Colonic mucosa (tissue), 4 donors: ENCODE measurements at regions not wholly inside any gene's neighbourhood (a gene's known extent, or its start where the extent isn't known, plus 50 kb on each side); places are given as distances from the start of the nearest gene placed in this dataset.

Experiments used
- DNase-seq: peaks from one replicate; pipeline ENCODE4 v3.0.0-alpha.2; 2020
- H3K27ac ChIP-seq: fragments of 200-600 bp; one replicate; pipeline ENCODE4 v1.8.0; 2021
- H3K27me3 ChIP-seq: fragments of 200-600 bp; one replicate; pipeline ENCODE4 v1.8.0; 2021
- H3K36me3 ChIP-seq: fragments of 200-600 bp; one replicate; pipeline ENCODE4 v1.8.0; 2021
- H3K4me1 ChIP-seq: fragments of 200-600 bp; one replicate; pipeline ENCODE4 v1.8.0; 2021; ENCODE audit warnings: mild to moderate bottlenecking
- H3K4me3 ChIP-seq: fragments of 200-600 bp; one replicate; pipeline ENCODE4 v1.8.0; 2021
- H3K9ac ChIP-seq, 2 donors: one replicate each; pipeline ENCODE4 v1.7.0; 2013; ENCODE audit warnings: control low read depth in 2 of 2, low read depth in 2 of 2, low read length in 2 of 2
- H3K9me3 ChIP-seq: fragments of 200-600 bp; one replicate; pipeline ENCODE4 v1.8.0; 2021
- CTCF ChIP-seq: fragments of 200-600 bp; IDR thresholded peaks from one replicate; pipeline ENCODE4 v1.8.0; 2022; ENCODE audit warnings: antibody characterized with exemption, mild to moderate bottlenecking
- intact Hi-C: fragments of 100-400 bp; cut with DNase I; formaldehyde crosslinking; loops from one replicate; pipeline ENCODE4 v1.14.1; 2022
- donor health status: healthy.
- donor health status: DM: no; HTN: no; CAD: no.
- donor health status: DM: no; HTN: no; CAD: no.

- no peak overlapping the region for H3K9ac ChIP-seq
- H3K4me3 ChIP-seq, result no peak overlapping the region
- H3K27ac ChIP-seq, result no peak overlapping the region
- H3K4me1 ChIP-seq, result no peaks in the 10 kb centered on the region
- no peaks in the 10 kb centered on the region for H3K36me3 ChIP-seq
- no peaks in the 10 kb centered on the region for H3K27me3 ChIP-seq
- intact Hi-C loops, result no loop called here
- no peaks in the 10 kb centered on the region for H3K9me3 ChIP-seq
- DNase-seq, result no peak
- no peak for TF ChIP-seq CTCF
Observed at GRCh38 chr5:42268630-42269029, 154.6 kb upstream of the GHR start.

DNA sequence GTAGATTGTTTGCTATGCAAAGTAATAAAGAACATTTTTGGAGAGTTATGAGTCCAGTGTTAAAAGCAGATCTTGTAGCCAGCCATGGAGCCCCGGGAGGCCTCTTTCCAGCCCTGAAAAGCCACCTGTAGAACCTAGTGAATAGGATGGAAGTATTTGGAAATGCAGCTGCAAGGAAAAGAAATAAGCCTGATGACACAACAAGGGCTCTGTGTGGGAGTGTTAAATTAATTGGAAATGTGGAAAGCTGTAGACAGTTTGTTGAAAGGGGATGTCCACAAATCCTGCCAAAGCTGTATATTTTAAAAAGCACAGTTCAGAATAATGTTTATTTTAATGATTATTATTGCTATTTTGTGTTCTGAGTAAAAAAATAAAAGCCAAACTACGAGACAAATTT lies 152.5 kb upstream of the GHR start:
- no peaks in the 10 kb centered on the region for H3K27me3 ChIP-seq
- no peak overlapping the region for H3K27ac ChIP-seq
- no peak for TF ChIP-seq CTCF
- no peak overlapping the region for H3K9ac ChIP-seq
- no peaks in the 10 kb centered on the region for H3K36me3 ChIP-seq
- no peaks in the 10 kb centered on the region for H3K4me1 ChIP-seq
- no peak overlapping the region for H3K4me3 ChIP-seq
- no peak for DNase-seq
- intact Hi-C loops, result no loop called here
- H3K9me3 ChIP-seq, result no peaks in the 10 kb centered on the region

GRCh38 chr5:42274913-42275312 lies 148.3 kb upstream of the GHR start:
- Histone ChIP-seq H3K36me3 (no peaks in the 10 kb centered on the region), H3K9me3 (no peaks in the 10 kb centered on the region), H3K27ac (no peak overlapping the region), H3K27me3 (no peaks in the 10 kb centered on the region), H3K4me1 (no peaks in the 10 kb centered on the region), H3K4me3 (no peak overlapping the region), H3K9ac (no peak overlapping the region)
- DNase-seq, result no peak
- intact Hi-C loops, result no loop called here
- TF ChIP-seq CTCF, result no peak

GRCh38 chr5:42277293-42277692 lies 145.9 kb upstream of the GHR start:
- Histone ChIP-seq H3K36me3 (no peaks in the 10 kb centered on the region), H3K9me3 (no peaks in the 10 kb centered on the region), H3K27me3 (no peaks in the 10 kb centered on the region), H3K4me1 (no peaks in the 10 kb centered on the region), H3K9ac (no peak overlapping the region), H3K4me3 (no peak overlapping the region), H3K27ac (no peak overlapping the region)
- intact Hi-C loops, result no loop called here
- no peak for TF ChIP-seq CTCF
- no peak for DNase-seq

- H3K9me3 ChIP-seq, result no peaks in the 10 kb centered on the region
- TF ChIP-seq CTCF, result no peak
- intact Hi-C loops, result no loop called here
Observed at GRCh38 chr5:42284584-42284983, 138.7 kb upstream of the GHR start.

GRCh38 chr5:42285230-42285629 lies 138.0 kb upstream of the GHR start:
- H3K9ac ChIP-seq, result no peak overlapping the region
- no peak for DNase-seq
- H3K4me1 ChIP-seq, result no peaks in the 10 kb centered on the region
- H3K27ac ChIP-seq, result no peak overlapping the region
- no peak for TF ChIP-seq CTCF
- no peaks in the 10 kb centered on the region for H3K27me3 ChIP-seq
- no peaks in the 10 kb centered on the region for H3K36me3 ChIP-seq
- intact Hi-C loops, result no loop called here
- no peaks in the 10 kb centered on the region for H3K9me3 ChIP-seq
- no peak overlapping the region for H3K4me3 ChIP-seq

More at GRCh38 chr5:42284584-42284983, 138.7 kb upstream of the GHR start:
- DNase-seq, result no peak
- Histone ChIP-seq H3K4me1 (no peaks in the 10 kb centered on the region), H3K4me3 (no peak overlapping the region), H3K27ac (no peak overlapping the region), H3K27me3 (no peaks in the 10 kb centered on the region), H3K36me3 (no peaks in the 10 kb centered on the region), H3K9ac (no peak overlapping the region)
